GM23338 (cell line): ENCODE measurements at regions not wholly inside any gene's neighbourhood (a gene's known extent, or its start where the extent isn't known, plus 50 kb on each side); places are given as distances from the start of the nearest gene placed in this dataset.

Source experiments
- ATAC-seq: fragments of 200-7000 bp; cut with Tn5 transposase; 3 replicates; pipeline ENCODE4 v1.9.1; 2020
- DNase-seq: peaks from one replicate; pipeline ENCODE4 v3.0.0-alpha.2; 2015; ENCODE audit warnings: low spot score
- H2AFZ ChIP-seq: fragments of 200-600 bp; sonication (generic); 2 replicates; pipeline ENCODE4 v1.8.0; 2016; ENCODE audit warnings: antibody characterized with exemption, mild to moderate bottlenecking, moderate library complexity
- H3F3A ChIP-seq: fragments of 200-600 bp; sonication (generic); replicated peaks from 2 replicates; pipeline ENCODE4 v1.8.0; 2017; ENCODE audit warnings: antibody characterized with exemption, mixed run types, low read depth
- H3K27ac ChIP-seq: fragments of 200-600 bp; sonication (generic); 2 replicates; pipeline ENCODE4 v1.6.1; 2016; ENCODE audit warnings: low read depth
- H3K27me3 ChIP-seq: fragments of 200-600 bp; sonication (generic); 2 replicates; pipeline ENCODE4 v1.8.0; 2016; ENCODE audit warnings: mild to moderate bottlenecking, mixed run types, moderate library complexity; ENCODE audit not compliant: insufficient read depth
- H3K36me3 ChIP-seq: fragments of 200-600 bp; sonication (generic); 2 replicates; pipeline ENCODE4 v1.8.0; 2016; ENCODE audit warnings: mild to moderate bottlenecking; ENCODE audit not compliant: insufficient read depth
- H3K4me1 ChIP-seq: fragments of 200-600 bp; sonication (generic); 2 replicates; pipeline ENCODE4 v1.8.0; 2016; ENCODE audit warnings: mild to moderate bottlenecking, moderate library complexity; ENCODE audit not compliant: insufficient read depth
- H3K4me2 ChIP-seq: fragments of 200-600 bp; sonication (generic); 2 replicates; pipeline ENCODE4 v1.7.1; 2017; ENCODE audit warnings: mixed run types
- H3K4me3 ChIP-seq: fragments of 200-600 bp; sonication (generic); 2 replicates; pipeline ENCODE4 v1.6.1; 2016; ENCODE audit warnings: mixed run types
- H3K79me2 ChIP-seq: fragments of 200-600 bp; sonication (generic); replicated peaks from 2 replicates; pipeline ENCODE4 v1.8.0; 2017; ENCODE audit warnings: mild to moderate bottlenecking; ENCODE audit not compliant: insufficient read depth
- H3K9me2 ChIP-seq: fragments of 200-600 bp; sonication (generic); 2 replicates; pipeline ENCODE4 v1.8.0; 2017; ENCODE audit not compliant: insufficient read depth
- H4K20me1 ChIP-seq: fragments of 200-600 bp; sonication (generic); replicated peaks from 2 replicates; pipeline ENCODE4 v1.8.0; 2017; ENCODE audit warnings: mild to moderate bottlenecking; ENCODE audit not compliant: insufficient read depth
- H3K27ac Mint-ChIP-seq: 2 replicates; pipeline ENCODE4 v1.8.0; 2020; ENCODE audit warnings: inconsistent platforms, mild to moderate bottlenecking, moderate library complexity, mixed read lengths
- H3K27me3 Mint-ChIP-seq: 3 replicates; pipeline ENCODE4 v1.8.0; 2022; ENCODE audit warnings: low read depth, mild to moderate bottlenecking, moderate library complexity, mixed read lengths, inconsistent platforms; ENCODE audit not compliant: insufficient read depth, poor library complexity
- H3K36me3 Mint-ChIP-seq: 3 replicates; pipeline ENCODE4 v1.8.0; 2021; ENCODE audit warnings: low read depth, mild to moderate bottlenecking, inconsistent platforms, moderate library complexity, mixed read lengths
- H3K4me1 Mint-ChIP-seq: 3 replicates; pipeline ENCODE4 v1.8.0; 2020; ENCODE audit warnings: mild to moderate bottlenecking, inconsistent platforms, mixed read lengths
- H3K4me3 Mint-ChIP-seq: 3 replicates; pipeline ENCODE4 v1.8.0; 2021; ENCODE audit warnings: moderate library complexity, mild to moderate bottlenecking, inconsistent platforms, mixed read lengths
- H3K9me3 Mint-ChIP-seq: 3 replicates; pipeline ENCODE4 v1.8.0; 2020; ENCODE audit warnings: moderate library complexity, mild to moderate bottlenecking, inconsistent platforms, mixed read lengths
- CTCF ChIP-seq, 2 experiments: fragments of 200-600 bp in 1 of 2; sonication (generic) in 1 of 2; conservative IDR thresholded peaks; 2 replicates each; pipeline versions ENCODE4 v1.5.1 to v1.6.1; 2016 to 2017; ENCODE audit warnings: antibody characterized with exemption in 2 of 2, low read depth in 2 of 2, mild to moderate bottlenecking in 2 of 2, moderate library complexity in 1 of 2
- EZH2 ChIP-seq: fragments of 200-600 bp; sonication (generic); IDR thresholded peaks from one replicate; pipeline ENCODE4 v1.8.0; 2017; ENCODE audit warnings: antibody characterized with exemption, mild to moderate bottlenecking, low read depth; ENCODE audit not compliant: unreplicated experiment
- JUNB ChIP-seq: IDR thresholded peaks from one replicate; pipeline ENCODE4 v1.6.1; 2016; ENCODE audit warnings: antibody characterized with exemption; ENCODE audit not compliant: unreplicated experiment
- NANOG ChIP-seq: IDR thresholded peaks from 2 replicates; pipeline ENCODE4 v1.6.1; 2016; ENCODE audit warnings: antibody characterized with exemption, borderline replicate concordance
- POLR2AphosphoS5 ChIP-seq: IDR thresholded peaks from 2 replicates; pipeline ENCODE4 v1.6.1; 2016; ENCODE audit warnings: antibody characterized with exemption, low read depth
- REST ChIP-seq: IDR thresholded peaks from one replicate; pipeline ENCODE4 v1.6.1; 2018; ENCODE audit warnings: antibody characterized with exemption; ENCODE audit not compliant: unreplicated experiment
- STAT1 ChIP-seq: IDR thresholded peaks from one replicate; pipeline ENCODE4 v1.6.1; 2016; ENCODE audit warnings: antibody characterized with exemption; ENCODE audit not compliant: unreplicated experiment
- ZNF331 ChIP-seq: fragments of 250-450 bp; sonication (Bioruptor Pico); IDR thresholded peaks from 2 replicates; pipeline ENCODE4 v1.5.0; 2020; ENCODE audit warnings: low read depth, mild to moderate bottlenecking, moderate library complexity
- TF ChIP-seq, protein P1 (sequence below): IDR thresholded peaks from 2 replicates; pipeline ENCODE4 v1.6.1; 2016; ENCODE audit warnings: antibody characterized with exemption
- TF ChIP-seq, protein P2 (sequence below): fragments of 250-450 bp; sonication (Bioruptor Pico); IDR thresholded peaks from 2 replicates; pipeline ENCODE4 v1.5.0; 2020; ENCODE audit warnings: mild to moderate bottlenecking, moderate library complexity

- no peaks in the 10 kb centered on the region for H3K4me1 ChIP-seq
- no peak overlapping the region for H3K27ac Mint-ChIP-seq
- no peak overlapping the region for H2AFZ ChIP-seq
- DNase-seq: no peak
- no peak overlapping the region for H3K4me3 ChIP-seq
- H3K9me2 ChIP-seq: peaks cover 21% of the 10 kb centered on the region; the same call in 1 of the 2 replicates
- H3F3A ChIP-seq: no peaks in the 10 kb centered on the region
- TF ChIP-seq POLR2AphosphoS5 (no peak), STAT1 (no peak), ZNF331 (CRISPR knock-in tag) (no peak), NANOG (no peak), JUNB (no peak), REST (no peak), EZH2 (no peak), CTCF (conservative IDR thresholded peaks at IDR 0.05; ENCODE audit: low read depth in 2 of 2) (no peak)
- TF ChIP-seq, protein P1, sequence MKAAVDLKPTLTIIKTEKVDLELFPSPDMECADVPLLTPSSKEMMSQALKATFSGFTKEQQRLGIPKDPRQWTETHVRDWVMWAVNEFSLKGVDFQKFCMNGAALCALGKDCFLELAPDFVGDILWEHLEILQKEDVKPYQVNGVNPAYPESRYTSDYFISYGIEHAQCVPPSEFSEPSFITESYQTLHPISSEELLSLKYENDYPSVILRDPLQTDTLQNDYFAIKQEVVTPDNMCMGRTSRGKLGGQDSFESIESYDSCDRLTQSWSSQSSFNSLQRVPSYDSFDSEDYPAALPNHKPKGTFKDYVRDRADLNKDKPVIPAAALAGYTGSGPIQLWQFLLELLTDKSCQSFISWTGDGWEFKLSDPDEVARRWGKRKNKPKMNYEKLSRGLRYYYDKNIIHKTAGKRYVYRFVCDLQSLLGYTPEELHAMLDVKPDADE: no peak
- TF ChIP-seq, protein P2, sequence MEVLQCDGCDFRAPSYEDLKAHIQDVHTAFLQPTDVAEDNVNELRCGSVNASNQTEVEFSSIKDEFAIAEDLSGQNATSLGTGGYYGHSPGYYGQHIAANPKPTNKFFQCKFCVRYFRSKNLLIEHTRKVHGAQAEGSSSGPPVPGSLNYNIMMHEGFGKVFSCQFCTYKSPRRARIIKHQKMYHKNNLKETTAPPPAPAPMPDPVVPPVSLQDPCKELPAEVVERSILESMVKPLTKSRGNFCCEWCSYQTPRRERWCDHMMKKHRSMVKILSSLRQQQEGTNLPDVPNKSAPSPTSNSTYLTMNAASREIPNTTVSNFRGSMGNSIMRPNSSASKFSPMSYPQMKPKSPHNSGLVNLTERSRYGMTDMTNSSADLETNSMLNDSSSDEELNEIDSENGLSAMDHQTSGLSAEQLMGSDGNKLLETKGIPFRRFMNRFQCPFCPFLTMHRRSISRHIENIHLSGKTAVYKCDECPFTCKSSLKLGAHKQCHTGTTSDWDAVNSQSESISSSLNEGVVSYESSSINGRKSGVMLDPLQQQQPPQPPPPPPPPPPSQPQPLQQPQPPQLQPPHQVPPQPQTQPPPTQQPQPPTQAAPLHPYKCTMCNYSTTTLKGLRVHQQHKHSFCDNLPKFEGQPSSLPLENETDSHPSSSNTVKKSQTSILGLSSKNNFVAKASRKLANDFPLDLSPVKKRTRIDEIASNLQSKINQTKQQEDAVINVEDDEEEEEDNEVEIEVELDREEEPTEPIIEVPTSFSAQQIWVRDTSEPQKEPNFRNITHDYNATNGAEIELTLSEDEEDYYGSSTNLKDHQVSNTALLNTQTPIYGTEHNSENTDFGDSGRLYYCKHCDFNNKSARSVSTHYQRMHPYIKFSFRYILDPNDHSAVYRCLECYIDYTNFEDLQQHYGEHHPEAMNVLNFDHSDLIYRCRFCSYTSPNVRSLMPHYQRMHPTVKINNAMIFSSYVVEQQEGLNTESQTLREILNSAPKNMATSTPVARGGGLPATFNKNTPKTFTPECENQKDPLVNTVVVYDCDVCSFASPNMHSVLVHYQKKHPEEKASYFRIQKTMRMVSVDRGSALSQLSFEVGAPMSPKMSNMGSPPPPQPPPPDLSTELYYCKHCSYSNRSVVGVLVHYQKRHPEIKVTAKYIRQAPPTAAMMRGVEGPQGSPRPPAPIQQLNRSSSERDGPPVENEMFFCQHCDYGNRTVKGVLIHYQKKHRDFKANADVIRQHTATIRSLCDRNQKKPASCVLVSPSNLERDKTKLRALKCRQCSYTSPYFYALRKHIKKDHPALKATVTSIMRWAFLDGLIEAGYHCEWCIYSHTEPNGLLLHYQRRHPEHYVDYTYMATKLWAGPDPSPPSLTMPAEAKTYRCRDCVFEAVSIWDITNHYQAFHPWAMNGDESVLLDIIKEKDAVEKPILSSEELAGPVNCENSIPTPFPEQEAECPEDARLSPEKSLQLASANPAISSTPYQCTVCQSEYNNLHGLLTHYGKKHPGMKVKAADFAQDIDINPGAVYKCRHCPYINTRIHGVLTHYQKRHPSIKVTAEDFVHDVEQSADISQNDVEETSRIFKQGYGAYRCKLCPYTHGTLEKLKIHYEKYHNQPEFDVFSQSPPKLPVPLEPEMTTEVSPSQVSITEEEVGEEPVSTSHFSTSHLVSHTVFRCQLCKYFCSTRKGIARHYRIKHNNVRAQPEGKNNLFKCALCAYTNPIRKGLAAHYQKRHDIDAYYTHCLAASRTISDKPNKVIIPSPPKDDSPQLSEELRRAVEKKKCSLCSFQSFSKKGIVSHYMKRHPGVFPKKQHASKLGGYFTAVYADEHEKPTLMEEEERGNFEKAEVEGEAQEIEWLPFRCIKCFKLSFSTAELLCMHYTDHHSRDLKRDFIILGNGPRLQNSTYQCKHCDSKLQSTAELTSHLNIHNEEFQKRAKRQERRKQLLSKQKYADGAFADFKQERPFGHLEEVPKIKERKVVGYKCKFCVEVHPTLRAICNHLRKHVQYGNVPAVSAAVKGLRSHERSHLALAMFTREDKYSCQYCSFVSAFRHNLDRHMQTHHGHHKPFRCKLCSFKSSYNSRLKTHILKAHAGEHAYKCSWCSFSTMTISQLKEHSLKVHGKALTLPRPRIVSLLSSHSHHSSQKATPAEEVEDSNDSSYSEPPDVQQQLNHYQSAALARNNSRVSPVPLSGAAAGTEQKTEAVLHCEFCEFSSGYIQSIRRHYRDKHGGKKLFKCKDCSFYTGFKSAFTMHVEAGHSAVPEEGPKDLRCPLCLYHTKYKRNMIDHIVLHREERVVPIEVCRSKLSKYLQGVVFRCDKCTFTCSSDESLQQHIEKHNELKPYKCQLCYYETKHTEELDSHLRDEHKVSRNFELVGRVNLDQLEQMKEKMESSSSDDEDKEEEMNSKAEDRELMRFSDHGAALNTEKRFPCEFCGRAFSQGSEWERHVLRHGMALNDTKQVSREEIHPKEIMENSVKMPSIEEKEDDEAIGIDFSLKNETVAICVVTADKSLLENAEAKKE (CRISPR knock-in tag): no peak
- H4K20me1 ChIP-seq: no peaks in the 10 kb centered on the region
- no peak overlapping the region for H3K4me3 Mint-ChIP-seq
- ATAC-seq: no peak
- no peaks in the 10 kb centered on the region for H3K27me3 Mint-ChIP-seq
- H3K36me3 Mint-ChIP-seq: no peaks in the 10 kb centered on the region
- H3K4me1 Mint-ChIP-seq: peaks cover 5% of the 10 kb centered on the region; the same call in 2 of the 3 replicates
- H3K4me2 ChIP-seq: no peak overlapping the region
- no peaks in the 10 kb centered on the region for H3K36me3 ChIP-seq
- no peaks in the 10 kb centered on the region for H3K27me3 ChIP-seq
- no peaks in the 10 kb centered on the region for H3K79me2 ChIP-seq
- no peak overlapping the region for H3K27ac ChIP-seq
- no peaks in the 10 kb centered on the region; the same call in 1 of the 3 replicates for H3K9me3 Mint-ChIP-seq
Observed at GRCh38 chr14:97993508-97994019, 1196.4 kb downstream of the VRK1 start.
